Osteoblast (primary cell): ENCODE measurements at regions not wholly inside any gene's neighbourhood (a gene's known extent, or its start where the extent isn't known, plus 50 kb on each side); places are given as distances from the start of the nearest gene placed in this dataset.

Source experiments
- DNase-seq: peaks from one replicate; pipeline ENCODE4 v3.0.0; 2011; ENCODE audit warnings: low spot score, mixed read lengths; ENCODE audit not compliant: insufficient read length; ENCODE audit errors: missing footprints
- H2AFZ ChIP-seq: 2 replicates; pipeline ENCODE4 v1.6.0; 2011; ENCODE audit warnings: mild to moderate bottlenecking, low read length
- H3K27ac ChIP-seq: 2 replicates; pipeline ENCODE4 v1.5.1; 2011; ENCODE audit warnings: mild to moderate bottlenecking, low read depth, low read length, moderate library complexity
- H3K27me3 ChIP-seq: 2 replicates; pipeline ENCODE4 v1.6.0; 2012; ENCODE audit warnings: mild to moderate bottlenecking, control low read depth, inconsistent platforms, low read length, moderate library complexity; ENCODE audit not compliant: insufficient read depth
- H3K36me3 ChIP-seq: 2 replicates; pipeline ENCODE4 v1.5.1; 2011; ENCODE audit warnings: mild to moderate bottlenecking, low read length, control low read depth, moderate library complexity; ENCODE audit not compliant: insufficient read depth
- H3K4me1 ChIP-seq: 2 replicates; pipeline ENCODE4 v1.5.1; 2011; ENCODE audit warnings: mild to moderate bottlenecking, low read length, control low read depth, moderate library complexity; ENCODE audit not compliant: insufficient read depth
- H3K4me2 ChIP-seq: 2 replicates; pipeline ENCODE4 v1.6.0; 2011; ENCODE audit warnings: mild to moderate bottlenecking, low read length; ENCODE audit not compliant: insufficient read depth
- H3K4me3 ChIP-seq: fragments of 200-600 bp; sonication (generic); 3 replicates; pipeline ENCODE4 v1.5.1; 2012; ENCODE audit warnings: mild to moderate bottlenecking, low read length, inconsistent platforms; ENCODE audit not compliant: insufficient read depth
- H3K79me2 ChIP-seq: 2 replicates; pipeline ENCODE4 v1.6.0; 2012; ENCODE audit warnings: mild to moderate bottlenecking, low read length, control low read depth, inconsistent platforms; ENCODE audit not compliant: insufficient read depth
- H3K9me3 ChIP-seq: 2 replicates; pipeline ENCODE4 v1.5.1; 2011; ENCODE audit warnings: low read depth, low read length, control low read depth
- H4K20me1 ChIP-seq: 2 replicates; pipeline ENCODE4 v1.6.0; 2012; ENCODE audit warnings: mild to moderate bottlenecking, low read length, control low read depth; ENCODE audit not compliant: insufficient read depth
- CTCF ChIP-seq: IDR thresholded peaks from 2 replicates; pipeline ENCODE4 v1.5.1; 2011; ENCODE audit warnings: mild to moderate bottlenecking, low read depth, low read length, moderate library complexity; ENCODE audit errors: extremely low read depth

GRCh38 chr1:218588540-218589172, 243.5 kb downstream of the TGFB2 start:
- Histone ChIP-seq H3K4me1 (peaks cover 34% of the 10 kb centered on the region), H3K9me3 (no peaks in the 10 kb centered on the region)

GRCh38 chr1:218589487-218589886, 244.4 kb downstream of the TGFB2 start:
- DNase-seq = no peak
- Histone ChIP-seq H4K20me1 (no peaks in the 10 kb centered on the region), H3K4me2 (no peak overlapping the region), H3K79me2 (no peaks in the 10 kb centered on the region), H3K9me3 (no peaks in the 10 kb centered on the region), H3K36me3 (no peaks in the 10 kb centered on the region), H3K4me1 (peaks cover 34% of the 10 kb centered on the region), H3K27ac (no peak overlapping the region), H2AFZ (no peak overlapping the region), H3K4me3 (no peak overlapping the region), H3K27me3 (no peaks in the 10 kb centered on the region)
- TF ChIP-seq CTCF = no peak

More at GRCh38 chr1:218588540-218589172, 243.5 kb downstream of the TGFB2 start:
- no peaks in the 10 kb centered on the region for H3K27me3 ChIP-seq
- no peaks in the 10 kb centered on the region for H4K20me1 ChIP-seq
- DNase-seq = no peak
- H3K4me2 ChIP-seq = no peak overlapping the region
- no peak overlapping the region for H3K4me3 ChIP-seq
- no peaks in the 10 kb centered on the region for H3K79me2 ChIP-seq
- no peak overlapping the region for H3K27ac ChIP-seq
- H3K36me3 ChIP-seq = no peaks in the 10 kb centered on the region
- no peak for TF ChIP-seq CTCF
- H2AFZ ChIP-seq = no peak overlapping the region

GRCh38 chr1:218591966-218592365, 246.8 kb downstream of the TGFB2 start:
- H4K20me1 ChIP-seq = no peaks in the 10 kb centered on the region
- no peak overlapping the region for H3K4me2 ChIP-seq
- H2AFZ ChIP-seq = no peak overlapping the region
- no peaks in the 10 kb centered on the region for H3K79me2 ChIP-seq
- no peaks in the 10 kb centered on the region for H3K27me3 ChIP-seq
- H3K36me3 ChIP-seq = no peaks in the 10 kb centered on the region
- H3K4me1 ChIP-seq = peaks cover 13% of the 10 kb centered on the region
- DNase-seq = no peak
- no peak overlapping the region for H3K27ac ChIP-seq
- TF ChIP-seq CTCF = no peak
- H3K4me3 ChIP-seq = no peak overlapping the region
- no peaks in the 10 kb centered on the region for H3K9me3 ChIP-seq

GRCh38 chr1:218592688-218593087, 247.6 kb downstream of the TGFB2 start:
- no peaks in the 10 kb centered on the region for H3K27me3 ChIP-seq
- H3K4me1 ChIP-seq = peaks cover 13% of the 10 kb centered on the region
- peak overlapping the region; percentile 48 for H3K4me2 ChIP-seq
- DNase-seq = no peak
- no peaks in the 10 kb centered on the region for H3K9me3 ChIP-seq
- H2AFZ ChIP-seq = peak overlapping the region; percentile 72
- H3K79me2 ChIP-seq = no peaks in the 10 kb centered on the region
- TF ChIP-seq CTCF = no peak
- peak overlapping the region; percentile 37 for H3K27ac ChIP-seq
- no peak overlapping the region for H3K4me3 ChIP-seq
- no peaks in the 10 kb centered on the region for H4K20me1 ChIP-seq
- no peaks in the 10 kb centered on the region for H3K36me3 ChIP-seq
